Trophoblast cell (in vitro differentiated cells and primary cell): ENCODE measurements at regions not wholly inside any gene's neighbourhood (a gene's known extent, or its start where the extent isn't known, plus 50 kb on each side); places are given as distances from the start of the nearest gene placed in this dataset.

ENCODE experiments used
- DNase-seq, 2 donors: peaks; one replicate each; pipeline ENCODE4 v3.0.0-alpha.2; 2016
- H2AFZ ChIP-seq: 2 replicates; pipeline ENCODE4 v1.6.1; 2013; ENCODE audit warnings: low read length, moderate library complexity, mild to moderate bottlenecking; ENCODE audit not compliant: insufficient read depth, poor library complexity
- H2AK5ac ChIP-seq: 2 replicates; pipeline ENCODE4 v1.6.1; 2013; ENCODE audit warnings: mild to moderate bottlenecking, low read length
- H2BK120ac ChIP-seq: 2 replicates; pipeline ENCODE4 v1.6.1; 2013; ENCODE audit warnings: low read length, mild to moderate bottlenecking, moderate library complexity; ENCODE audit not compliant: insufficient read depth, poor library complexity
- H2BK12ac ChIP-seq: 2 replicates; pipeline ENCODE4 v1.6.1; 2013; ENCODE audit warnings: mild to moderate bottlenecking, low read length, moderate library complexity
- H2BK5ac ChIP-seq: 2 replicates; pipeline ENCODE4 v1.6.1; 2013; ENCODE audit warnings: low read length, low read depth, moderate library complexity, mild to moderate bottlenecking; ENCODE audit not compliant: poor library complexity
- H3K14ac ChIP-seq: 2 replicates; pipeline ENCODE4 v1.6.1; 2013; ENCODE audit warnings: mild to moderate bottlenecking, low read length
- H3K18ac ChIP-seq: 2 replicates; pipeline ENCODE4 v1.6.1; 2013; ENCODE audit warnings: mild to moderate bottlenecking, low read length
- H3K23ac ChIP-seq: 2 replicates; pipeline ENCODE4 v1.6.1; 2013; ENCODE audit warnings: low read length
- H3K27ac ChIP-seq: 2 replicates; pipeline ENCODE4 v1.5.1; 2013; ENCODE audit warnings: low read depth, mild to moderate bottlenecking, inconsistent platforms, low read length, moderate library complexity
- H3K27me3 ChIP-seq: 2 replicates; pipeline ENCODE4 v1.6.1; 2013; ENCODE audit warnings: inconsistent platforms, mild to moderate bottlenecking, low read length, moderate library complexity; ENCODE audit not compliant: insufficient read depth
- H3K36me3 ChIP-seq, 2 experiments: 1 replicate in 1 of 2; 2 replicates in 1 of 2; pipeline ENCODE4 v1.6.1; 2013; ENCODE audit warnings: low read length in 2 of 2, mild to moderate bottlenecking in 2 of 2, moderate library complexity in 1 of 2; ENCODE audit not compliant: insufficient read depth in 2 of 2, control insufficient read depth in 1 of 2
- H3K4ac ChIP-seq: 2 replicates; pipeline ENCODE4 v1.6.1; 2013; ENCODE audit warnings: low read depth, mild to moderate bottlenecking, low read length, moderate library complexity
- H3K4me1 ChIP-seq, 2 experiments: 1 replicate in 1 of 2; 2 replicates in 1 of 2; pipeline ENCODE4 v1.6.1; 2013; ENCODE audit warnings: low read length in 2 of 2, mild to moderate bottlenecking in 2 of 2, moderate library complexity in 1 of 2; ENCODE audit not compliant: insufficient read depth in 2 of 2, control insufficient read depth in 1 of 2
- H3K4me2 ChIP-seq: 2 replicates; pipeline ENCODE4 v1.6.1; 2013; ENCODE audit warnings: inconsistent platforms, mild to moderate bottlenecking, low read length, moderate library complexity
- H3K4me3 ChIP-seq: 2 replicates; pipeline ENCODE4 v1.5.1; 2013; ENCODE audit warnings: mild to moderate bottlenecking, low read depth, low read length, inconsistent platforms
- H3K79me1 ChIP-seq: one replicate; pipeline ENCODE4 v1.6.1; 2013; ENCODE audit warnings: low read length
- H3K79me2 ChIP-seq: 2 replicates; pipeline ENCODE4 v1.6.1; 2013; ENCODE audit warnings: low read length, mild to moderate bottlenecking; ENCODE audit not compliant: control insufficient read depth, insufficient read depth, poor library complexity
- H3K9ac ChIP-seq: 2 replicates; pipeline ENCODE4 v1.6.1; 2013; ENCODE audit warnings: mild to moderate bottlenecking, low read length
- H3K9me3 ChIP-seq: 2 replicates; pipeline ENCODE4 v1.6.1; 2013; ENCODE audit warnings: low read depth, mild to moderate bottlenecking, control low read depth, inconsistent platforms, low read length; ENCODE audit not compliant: insufficient read depth
- H4K12ac ChIP-seq: 2 replicates; pipeline ENCODE4 v1.6.1; 2013; ENCODE audit warnings: low read depth, mild to moderate bottlenecking, low read length, moderate library complexity
- H4K8ac ChIP-seq: 2 replicates; pipeline ENCODE4 v1.6.1; 2013; ENCODE audit warnings: low read depth, mild to moderate bottlenecking, low read length, moderate library complexity
- H4K91ac ChIP-seq: one replicate; pipeline ENCODE4 v1.6.1; 2013; ENCODE audit warnings: low read depth, mild to moderate bottlenecking, low read length, moderate library complexity
- WGBS: extraction: QIAGEN DNeasy Blood & Tissue Kit; methylation state at CpG from one replicate; pipeline ENCODE4 v1.1.7; 2013; ENCODE audit warnings: missing lambda C conversion rate; ENCODE audit not compliant: insufficient read length, insufficient coverage; ENCODE audit errors: extremely low coverage; 5-methylcytosine and 5-hydroxymethylcytosine counted together

DNA sequence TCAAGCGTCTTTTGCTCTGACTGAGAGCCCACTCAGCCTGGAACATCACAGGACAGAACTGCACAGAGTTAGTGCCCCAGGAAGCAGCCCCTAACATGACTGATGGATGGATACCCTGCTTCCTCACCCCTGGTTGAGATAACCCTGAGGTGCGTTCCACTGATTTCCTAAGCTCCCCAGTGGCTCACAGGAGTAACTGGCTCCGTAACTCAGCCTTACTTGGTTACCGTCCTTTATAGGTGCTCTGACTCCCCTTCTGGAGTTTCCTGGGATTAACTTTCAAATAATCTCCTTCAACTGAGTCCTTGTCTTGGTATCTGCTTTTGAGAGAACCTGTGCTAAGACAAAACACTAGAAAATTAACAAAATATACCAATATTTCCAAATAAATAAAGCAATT lies 449.5 kb downstream of the AGTPBP1 start:
- Histone ChIP-seq H3K18ac (no peak overlapping the region), H2BK12ac (no peak overlapping the region), H2AK5ac (no peak overlapping the region), H3K79me1 (no peaks in the 10 kb centered on the region), H3K4me1 (no peaks in the 10 kb centered on the region), H3K27ac (no peak overlapping the region), H3K4me2 (no peak overlapping the region), H3K4me3 (no peak overlapping the region), H3K36me3 (no peaks in the 10 kb centered on the region), H2AFZ (no peak overlapping the region), H3K14ac (no peak overlapping the region), H2BK5ac (no peak overlapping the region), H3K9ac (no peak overlapping the region), H3K79me2 (no peaks in the 10 kb centered on the region), H4K12ac (no peak overlapping the region), H3K23ac (no peak overlapping the region), H3K4ac (no peak overlapping the region), H4K8ac (no peak overlapping the region), H3K9me3 (peaks cover 3% of the 10 kb centered on the region), H3K27me3 (no peaks in the 10 kb centered on the region), H2BK120ac (no peak overlapping the region), H4K91ac (no peak overlapping the region)
- WGBS, result no CpG with 5 or more reads among the region's 4 CpGs
- DNase-seq, result no peak

DNA sequence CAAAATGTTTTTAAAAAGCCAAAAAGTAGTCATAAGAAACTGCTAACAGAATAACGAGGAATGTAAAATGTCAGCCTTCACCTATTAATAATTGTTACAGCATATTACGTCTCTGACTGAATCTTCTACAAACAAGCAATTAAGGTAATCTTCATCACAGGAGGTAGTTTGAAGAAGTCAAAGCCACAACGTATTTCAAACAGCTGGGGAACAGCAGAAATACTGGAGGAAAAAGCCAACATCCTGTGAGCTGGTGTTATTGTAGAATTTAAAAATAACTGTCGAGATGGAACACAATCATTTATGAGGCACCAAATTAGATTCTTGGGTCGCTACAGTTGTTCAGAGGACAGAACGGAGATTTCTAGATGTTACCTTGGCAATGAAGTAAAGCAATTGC lies 450.5 kb downstream of the AGTPBP1 start:
- Histone ChIP-seq H3K4me1 (no peaks in the 10 kb centered on the region), H3K23ac (no peak overlapping the region), H2BK5ac (no peak overlapping the region), H4K8ac (no peak overlapping the region), H3K4ac (no peak overlapping the region), H3K4me2 (no peak overlapping the region), H2BK120ac (no peak overlapping the region), H4K91ac (no peak overlapping the region), H3K9me3 (peaks cover 3% of the 10 kb centered on the region), H3K36me3 (no peaks in the 10 kb centered on the region), H3K27me3 (no peaks in the 10 kb centered on the region), H3K9ac (no peak overlapping the region), H2AFZ (no peak overlapping the region), H3K79me1 (no peaks in the 10 kb centered on the region), H3K14ac (no peak overlapping the region), H3K18ac (no peak overlapping the region), H4K12ac (no peak overlapping the region), H3K4me3 (no peak overlapping the region), H2BK12ac (no peak overlapping the region), H3K79me2 (no peaks in the 10 kb centered on the region), H3K27ac (no peak overlapping the region), H2AK5ac (no peak overlapping the region)
- no peak for DNase-seq
- no CpG with 5 or more reads among the region's 6 CpGs for WGBS

DNA sequence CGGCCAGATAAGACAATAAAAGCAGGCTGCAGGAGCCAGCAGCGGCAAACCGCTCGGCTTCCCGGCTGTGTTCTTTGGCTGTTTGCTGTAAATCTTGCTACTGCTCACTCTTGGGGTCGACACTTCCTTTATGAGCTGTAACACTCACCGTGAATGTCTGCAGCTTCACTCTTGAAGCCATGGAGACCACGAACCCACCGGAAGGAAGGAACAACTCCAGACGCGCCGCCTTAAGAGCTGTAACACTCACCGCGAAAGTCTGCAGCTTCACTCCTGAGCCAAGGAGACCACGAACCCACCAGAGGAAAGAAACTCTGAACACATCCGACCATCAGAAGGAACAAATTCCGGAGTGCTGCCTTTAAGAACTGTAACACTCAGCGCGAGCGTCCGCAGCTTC lies 451.7 kb downstream of the AGTPBP1 start:
- no peak for DNase-seq
- Histone ChIP-seq H3K27ac (no peak overlapping the region), H3K27me3 (no peaks in the 10 kb centered on the region), H3K9ac (no peak overlapping the region), H3K4me3 (no peak overlapping the region), H4K91ac (no peak overlapping the region), H3K9me3 (peaks cover 3% of the 10 kb centered on the region), H4K12ac (no peak overlapping the region), H2BK12ac (no peak overlapping the region), H2AK5ac (no peak overlapping the region), H2BK5ac (no peak overlapping the region), H3K4ac (no peak overlapping the region), H2AFZ (no peak overlapping the region), H3K23ac (no peak overlapping the region), H4K8ac (no peak overlapping the region), H3K36me3 (no peaks in the 10 kb centered on the region), H3K79me2 (no peaks in the 10 kb centered on the region), H2BK120ac (no peak overlapping the region), H3K4me1 (no peaks in the 10 kb centered on the region), H3K4me2 (no peak overlapping the region), H3K14ac (no peak overlapping the region), H3K18ac (no peak overlapping the region), H3K79me1 (peaks cover 2% of the 10 kb centered on the region)
- WGBS, result no CpG with 5 or more reads among the region's 21 CpGs

DNA sequence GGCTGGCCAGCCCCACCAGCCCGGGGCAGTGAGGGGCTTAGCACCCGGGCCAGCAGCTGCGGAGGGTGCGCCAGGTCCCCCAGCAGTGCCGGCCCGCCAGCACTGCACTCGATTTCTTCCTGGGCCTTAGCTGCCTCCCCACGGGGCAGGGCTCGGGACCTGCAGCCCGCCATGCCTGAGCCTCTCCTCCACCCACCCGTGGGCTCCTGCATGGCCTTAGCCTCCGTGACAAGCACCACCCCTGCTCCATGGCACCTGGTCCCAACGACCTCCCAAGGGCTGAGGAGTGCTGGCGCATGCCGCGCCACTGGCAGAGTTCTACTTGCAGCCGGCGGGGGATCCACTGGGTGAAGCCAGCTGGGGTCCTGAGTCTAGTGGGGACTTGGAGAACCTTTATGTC lies 452.6 kb downstream of the AGTPBP1 start:
- H2AFZ ChIP-seq, result no peak overlapping the region
- no peak overlapping the region for H3K14ac ChIP-seq
- no peak overlapping the region for H3K4ac ChIP-seq
- no peaks in the 10 kb centered on the region for H3K4me1 ChIP-seq
- H3K9ac ChIP-seq, result no peak overlapping the region
- H3K18ac ChIP-seq, result no peak overlapping the region
- H4K8ac ChIP-seq, result no peak overlapping the region
- H2AK5ac ChIP-seq, result no peak overlapping the region
- H3K9me3 ChIP-seq, result peaks cover 3% of the 10 kb centered on the region
- no peak overlapping the region for H2BK5ac ChIP-seq
- H4K12ac ChIP-seq, result no peak overlapping the region
- H3K4me3 ChIP-seq, result no peak overlapping the region
- H3K79me2 ChIP-seq, result no peaks in the 10 kb centered on the region
- no CpG with 5 or more reads among the region's 18 CpGs for WGBS
- no peaks in the 10 kb centered on the region for H3K36me3 ChIP-seq
- no peak overlapping the region for H3K4me2 ChIP-seq
- no peaks in the 10 kb centered on the region for H3K27me3 ChIP-seq
- H3K27ac ChIP-seq, result no peak overlapping the region
- H4K91ac ChIP-seq, result no peak overlapping the region
- H3K23ac ChIP-seq, result no peak overlapping the region
- no peak for DNase-seq
- H2BK120ac ChIP-seq, result no peak overlapping the region
- no peak overlapping the region for H2BK12ac ChIP-seq
- H3K79me1 ChIP-seq, result peaks cover 2% of the 10 kb centered on the region
